BJ (cell line): ENCODE measurements at regions not wholly inside any gene's neighbourhood (a gene's known extent, or its start where the extent isn't known, plus 50 kb on each side); places are given as distances from the start of the nearest gene placed in this dataset.

ENCODE experiments used
- CTCF ChIA-PET: fragments of 350-600 bp; formaldehyde crosslinking; extraction: SDS; loops from one replicate; lab custom pipeline; 2021; ENCODE audit warnings: antibody characterized with exemption, inconsistent platforms; lab: Yijun Ruan, JAX
- POLR2A ChIA-PET: fragments of 300-600 bp; sonication (Branson Sonifier 250); formaldehyde crosslinking; extraction: SDS; loops from one replicate; lab custom pipeline; 2021; ENCODE audit warnings: antibody characterized with exemption; lab: Charles Lee
- DNase-seq: peaks from one replicate; pipeline ENCODE4 v3.0.0-alpha.2; 2011; ENCODE audit warnings: low read depth
- H3K27me3 ChIP-seq: 2 replicates; pipeline ENCODE4 v1.6.0; 2011; ENCODE audit warnings: low read length; ENCODE audit not compliant: control insufficient read depth, insufficient read depth
- H3K36me3 ChIP-seq: 2 replicates; pipeline ENCODE4 v1.5.1; 2011; ENCODE audit warnings: low read length; ENCODE audit not compliant: control insufficient read depth, insufficient read depth
- H3K4me3 ChIP-seq: 2 replicates; pipeline ENCODE4 v1.5.1; 2011; ENCODE audit warnings: low read depth, mild to moderate bottlenecking, control low read depth, low read length
- CTCF ChIP-seq: IDR thresholded peaks from 2 replicates; pipeline ENCODE4 v1.5.1; 2011; ENCODE audit warnings: low read depth, mild to moderate bottlenecking, control low read depth, inconsistent platforms, low read length, moderate library complexity; ENCODE audit not compliant: insufficient read depth

GRCh38 chr12:102781117-102781516, 135.9 kb downstream of the PAH start:
- no peaks in the 10 kb centered on the region for H3K27me3 ChIP-seq
- H3K4me3 ChIP-seq, result no peak overlapping the region
- no peak for TF ChIP-seq CTCF
- H3K36me3 ChIP-seq, result no peaks in the 10 kb centered on the region
- no peak for DNase-seq
- POLR2A ChIA-PET, result no interaction called here
- CTCF ChIA-PET, result no interaction called here

- no peak overlapping the region for H3K4me3 ChIP-seq
These were observed 141.0 kb downstream of the PAH start for GRCh38 chr12:102776041-102776440.

GRCh38 chr12:102769323-102769916, 147.6 kb downstream of the PAH start:
- H3K36me3 ChIP-seq, result no peaks in the 10 kb centered on the region
- H3K4me3 ChIP-seq, result no peak overlapping the region
- ChIA-PET CTCF (interaction anchor here (0.5 to 2.3 kb wide), 14 partner anchors 10 to 836 kb away, joined by 3 to 17 read pairs (median 4); no protein-coding TSS in a partner anchor), POLR2A (no interaction called here)
- peak; percentile 49 for DNase-seq
- no peaks in the 10 kb centered on the region for H3K27me3 ChIP-seq
- peak; percentile 84 for TF ChIP-seq CTCF

More at GRCh38 chr12:102776041-102776440, 141.0 kb downstream of the PAH start:
- ChIA-PET CTCF (interaction anchor here (0.6 to 1.1 kb wide), 2 partner anchors 17 to 441 kb away, joined by 3 read pairs; no protein-coding TSS in a partner anchor), POLR2A (no interaction called here)
- H3K36me3 ChIP-seq, result no peaks in the 10 kb centered on the region
- no peak for TF ChIP-seq CTCF
- no peaks in the 10 kb centered on the region for H3K27me3 ChIP-seq
- DNase-seq, result no peak

GRCh38 chr12:102766961-102767360, 150.1 kb downstream of the PAH start:
- DNase-seq, result no peak
- Histone ChIP-seq H3K4me3 (no peak overlapping the region), H3K27me3 (no peaks in the 10 kb centered on the region), H3K36me3 (no peaks in the 10 kb centered on the region)
- TF ChIP-seq CTCF, result no peak
- ChIA-PET POLR2A (no interaction called here), CTCF (interaction anchor here (0.6 to 0.7 kb wide), 3 partner anchors 516 to 900 kb away, joined by 3 to 5 read pairs (median 3); no protein-coding TSS in a partner anchor)

GRCh38 chr12:102765736-102766135, 151.3 kb downstream of the PAH start:
- POLR2A ChIA-PET, result no interaction called here
- CTCF ChIA-PET, result no interaction called here
- no peak for TF ChIP-seq CTCF
- no peak for DNase-seq
- Histone ChIP-seq H3K4me3 (no peak overlapping the region), H3K27me3 (no peaks in the 10 kb centered on the region), H3K36me3 (no peaks in the 10 kb centered on the region)
